Hepatocyte (in vitro differentiated cells): ENCODE measurements at regions not wholly inside any gene's neighbourhood (a gene's known extent, or its start where the extent isn't known, plus 50 kb on each side); places are given as distances from the start of the nearest gene placed in this dataset.

Experiments used
- EZH2 ChIP-seq: fragments of 200-600 bp; sonication (generic); IDR thresholded peaks from 2 replicates; pipeline ENCODE4 v1.6.1; 2016; ENCODE audit warnings: antibody characterized with exemption, mild to moderate bottlenecking, borderline replicate concordance
- EZH2phosphoT487 ChIP-seq: fragments of 200-600 bp; sonication (generic); IDR thresholded peaks from one replicate; pipeline ENCODE4 v1.6.1; 2018; ENCODE audit warnings: antibody characterized with exemption, mild to moderate bottlenecking, low read depth, moderate library complexity; ENCODE audit not compliant: unreplicated experiment, severe bottlenecking
- TF ChIP-seq, protein P1 (sequence below): fragments of 200-600 bp; sonication (generic); IDR thresholded peaks from 2 replicates; pipeline ENCODE4 v1.5.1; 2016; ENCODE audit warnings: antibody characterized with exemption, mild to moderate bottlenecking; ENCODE audit not compliant: poor library complexity

DNA sequence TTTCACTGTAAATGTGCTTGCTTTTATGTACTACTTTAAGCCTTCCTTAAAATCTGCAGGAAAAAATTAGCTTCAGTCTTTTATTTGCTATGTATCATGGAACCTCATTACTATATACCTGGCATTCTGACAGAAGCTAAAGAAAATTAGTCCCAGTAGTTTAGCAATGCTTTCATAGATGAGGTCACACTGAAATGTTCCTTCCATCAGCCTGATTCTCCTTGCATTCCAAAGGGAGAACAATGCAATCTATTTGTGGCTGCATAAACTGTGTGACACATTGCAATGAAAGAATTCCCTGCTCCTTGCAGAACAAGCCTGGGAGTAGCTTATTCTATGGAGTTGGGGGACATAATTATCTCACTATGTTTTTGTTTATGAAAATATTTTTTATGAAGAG lies 691.5 kb upstream of the ARPP21 start:
- TF ChIP-seq, protein P1, sequence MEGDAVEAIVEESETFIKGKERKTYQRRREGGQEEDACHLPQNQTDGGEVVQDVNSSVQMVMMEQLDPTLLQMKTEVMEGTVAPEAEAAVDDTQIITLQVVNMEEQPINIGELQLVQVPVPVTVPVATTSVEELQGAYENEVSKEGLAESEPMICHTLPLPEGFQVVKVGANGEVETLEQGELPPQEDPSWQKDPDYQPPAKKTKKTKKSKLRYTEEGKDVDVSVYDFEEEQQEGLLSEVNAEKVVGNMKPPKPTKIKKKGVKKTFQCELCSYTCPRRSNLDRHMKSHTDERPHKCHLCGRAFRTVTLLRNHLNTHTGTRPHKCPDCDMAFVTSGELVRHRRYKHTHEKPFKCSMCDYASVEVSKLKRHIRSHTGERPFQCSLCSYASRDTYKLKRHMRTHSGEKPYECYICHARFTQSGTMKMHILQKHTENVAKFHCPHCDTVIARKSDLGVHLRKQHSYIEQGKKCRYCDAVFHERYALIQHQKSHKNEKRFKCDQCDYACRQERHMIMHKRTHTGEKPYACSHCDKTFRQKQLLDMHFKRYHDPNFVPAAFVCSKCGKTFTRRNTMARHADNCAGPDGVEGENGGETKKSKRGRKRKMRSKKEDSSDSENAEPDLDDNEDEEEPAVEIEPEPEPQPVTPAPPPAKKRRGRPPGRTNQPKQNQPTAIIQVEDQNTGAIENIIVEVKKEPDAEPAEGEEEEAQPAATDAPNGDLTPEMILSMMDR, result no peak
- no peak for TF ChIP-seq EZH2
- TF ChIP-seq EZH2phosphoT487, result no peak
